NCI-H1417 (cell line): ENCODE measurements at regions not wholly inside any gene's neighbourhood (a gene's known extent, or its start where the extent isn't known, plus 50 kb on each side); places are given as distances from the start of the nearest gene placed in this dataset.

Experiments
- DNase-seq, 3 experiments: peaks; one replicate each; lab custom pipeline; 2025; lab: John Stamatoyannopoulos, UW

DNA sequence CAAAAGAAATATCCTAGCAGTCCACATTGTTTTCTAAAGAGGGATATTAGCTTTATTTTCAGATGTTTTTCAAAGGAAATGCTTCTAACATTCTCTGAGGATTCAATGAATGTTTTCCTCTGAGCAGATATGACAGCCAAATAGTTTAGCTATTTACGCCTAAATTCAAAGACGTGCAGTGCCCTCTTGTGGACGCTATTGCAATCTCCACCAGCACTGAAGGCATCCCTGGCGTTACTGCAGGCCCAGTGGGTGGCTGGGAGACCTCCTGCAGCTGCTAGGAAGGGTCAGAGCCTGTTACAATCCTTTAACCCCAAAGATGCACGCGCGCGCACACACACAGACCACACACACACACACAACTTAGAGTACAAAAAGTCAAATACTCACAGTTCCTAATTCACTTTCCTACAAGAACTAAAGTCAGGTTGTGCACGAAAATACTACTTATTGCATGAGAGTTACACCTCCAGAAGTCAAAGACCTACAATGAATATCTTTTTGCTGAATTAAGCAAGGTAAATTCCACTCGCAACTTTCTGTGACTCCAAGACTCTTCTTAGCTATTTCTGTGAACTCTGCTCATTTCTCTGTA, 589.3 kb upstream of the TMEM132C start:
- peak; percentile 27 to 77 (median 62) for DNase-seq

DNA sequence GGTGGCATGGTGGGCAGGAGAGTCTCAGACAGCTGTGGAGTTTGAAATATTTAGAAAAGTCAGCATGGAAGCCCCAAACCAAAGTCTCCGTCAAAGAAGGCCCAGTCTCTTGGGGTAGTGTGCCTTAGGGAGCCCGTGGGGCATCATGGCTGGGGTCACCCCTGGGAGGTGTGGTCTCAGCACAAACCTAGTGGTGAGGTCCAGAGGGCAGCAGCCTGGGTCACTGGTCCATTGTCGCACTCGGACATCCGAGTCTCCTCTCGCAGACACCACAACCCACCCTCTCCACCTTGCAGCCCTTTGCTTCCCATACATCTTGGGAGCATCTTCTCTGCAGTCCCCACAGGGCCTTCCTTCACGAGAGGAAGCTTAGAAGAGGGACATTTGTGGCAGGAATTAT, 588.0 kb upstream of the TMEM132C start:
- no peak for DNase-seq

DNA sequence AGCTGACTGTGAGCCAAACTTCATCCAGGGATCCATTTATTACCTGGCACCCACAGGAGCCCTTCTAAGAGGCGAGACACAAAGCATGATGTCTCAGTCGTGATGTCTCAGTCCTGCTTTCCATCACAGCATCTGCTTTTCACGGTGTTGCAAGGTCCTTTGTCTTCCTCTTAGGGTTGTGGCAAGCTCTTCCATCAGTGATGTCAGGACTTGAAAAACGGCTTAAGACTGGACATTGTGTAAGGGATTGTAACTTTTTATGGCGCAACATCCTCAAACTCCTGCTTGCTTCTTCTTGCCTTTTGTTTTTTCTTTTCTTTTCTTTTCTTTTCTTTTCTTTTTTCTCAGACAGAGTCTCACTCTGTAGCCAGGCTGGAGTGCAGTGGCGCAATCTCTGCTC, 586.5 kb upstream of the TMEM132C start:
- no peak for DNase-seq

DNA sequence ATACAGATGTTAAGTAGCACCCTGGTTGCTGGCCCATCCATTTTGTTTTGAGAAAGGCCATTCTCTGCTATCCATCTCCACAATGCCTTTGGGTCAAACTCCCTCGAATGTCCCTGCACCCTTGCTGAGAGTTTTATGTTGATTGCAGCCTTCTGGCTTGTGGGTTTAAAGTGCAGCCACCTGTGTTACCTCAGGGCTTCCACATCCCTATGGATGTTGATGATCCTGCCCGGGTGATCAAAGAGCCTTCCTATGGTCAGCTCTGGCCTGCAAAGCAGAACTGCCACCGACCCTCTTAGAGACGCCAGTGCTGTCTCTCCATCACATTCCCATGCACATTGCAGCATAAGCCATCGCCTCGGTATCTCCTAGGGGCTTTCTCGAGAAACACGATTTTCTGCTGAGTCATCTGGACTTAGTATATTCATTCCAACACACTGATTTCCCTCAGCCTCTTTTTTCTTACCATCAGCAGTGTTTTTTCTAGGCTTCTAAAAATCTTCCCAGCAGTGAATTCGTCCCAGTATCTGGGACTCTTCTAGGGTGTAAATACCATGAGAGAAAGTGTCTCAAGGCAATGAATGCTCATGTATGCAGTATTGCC, 585.7 kb upstream of the TMEM132C start:
- DNase-seq: no peak

DNA sequence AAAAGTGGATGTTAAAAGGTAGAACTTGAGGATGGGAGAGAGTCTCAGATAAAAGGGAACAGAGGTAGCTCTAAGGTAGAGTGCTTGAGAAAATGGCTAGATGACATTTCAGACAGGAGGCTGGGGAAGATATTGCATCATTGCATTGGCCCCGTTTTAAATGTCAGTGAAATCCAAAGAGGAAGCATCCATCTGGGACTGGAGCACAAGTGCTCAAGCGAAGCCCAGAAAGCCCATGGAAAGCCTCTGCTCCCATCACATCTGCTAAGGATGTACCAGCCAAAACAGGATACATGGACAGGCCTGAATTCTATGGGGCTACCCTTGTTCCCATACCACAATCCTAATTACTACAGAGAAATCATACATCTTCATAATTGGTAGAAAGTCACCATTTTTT, 581.5 kb upstream of the TMEM132C start:
- DNase-seq: no peak

DNA sequence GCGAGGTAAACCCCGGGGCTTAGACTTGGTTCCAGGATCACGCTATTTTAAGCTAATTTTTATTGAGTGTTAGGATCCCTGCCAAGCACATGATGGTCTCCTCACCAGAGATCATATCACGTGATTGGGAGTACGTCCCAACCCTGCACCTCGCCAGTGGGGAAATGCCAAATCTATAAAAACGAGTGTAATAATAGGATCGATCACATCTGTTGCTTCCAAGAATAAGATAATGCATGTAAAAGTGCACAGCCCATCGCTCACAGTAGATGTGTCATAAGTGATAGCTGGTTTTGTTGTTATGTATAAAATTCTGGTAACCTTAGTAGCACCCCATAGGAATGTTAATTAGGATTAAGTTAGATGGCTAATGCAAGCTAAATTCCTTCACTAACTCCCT, 581.0 kb upstream of the TMEM132C start:
- DNase-seq: no peak

DNA sequence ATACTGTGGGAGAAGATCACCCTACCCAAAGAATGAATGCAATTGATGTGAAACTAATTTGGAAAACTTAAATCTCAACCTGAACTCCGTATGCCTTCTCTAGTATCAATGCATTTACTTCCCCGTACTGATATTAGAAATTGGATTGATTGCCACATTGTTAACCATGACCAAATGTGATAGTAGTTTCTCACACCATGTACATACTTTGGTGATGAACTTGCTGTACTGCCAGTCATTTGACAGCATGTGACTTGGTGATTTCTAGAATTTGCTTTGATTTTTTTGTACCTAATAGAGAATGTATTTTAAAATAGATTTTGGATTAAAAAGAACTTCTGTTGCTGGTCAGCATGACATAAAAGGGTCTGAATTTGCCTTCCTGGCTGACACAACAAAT, 579.8 kb upstream of the TMEM132C start:
- DNase-seq: no peak

DNA sequence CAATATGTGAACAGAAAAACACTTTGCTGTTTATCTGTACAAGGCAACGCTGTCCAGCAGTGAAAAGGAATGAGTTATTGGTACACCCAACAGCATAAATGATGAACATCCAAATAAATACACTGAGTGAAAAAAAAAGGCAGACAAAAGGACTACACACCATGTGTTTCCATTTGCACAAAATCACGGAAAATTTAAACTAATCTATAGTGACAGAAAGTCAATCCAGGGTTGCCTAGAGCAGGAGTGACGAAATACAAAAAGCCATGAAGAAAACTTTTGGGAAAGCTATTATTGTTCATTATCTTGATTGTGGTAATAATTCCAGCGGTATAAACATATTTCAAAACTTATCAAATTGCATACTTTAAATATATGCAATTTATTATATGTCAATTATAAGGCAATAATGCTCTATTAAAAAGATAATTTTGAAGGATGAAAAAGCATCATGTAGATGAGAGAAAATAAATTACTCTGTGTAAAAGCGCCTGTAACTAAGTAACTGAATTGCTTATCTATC, 578.0 kb upstream of the TMEM132C start:
- no peak for DNase-seq

DNA sequence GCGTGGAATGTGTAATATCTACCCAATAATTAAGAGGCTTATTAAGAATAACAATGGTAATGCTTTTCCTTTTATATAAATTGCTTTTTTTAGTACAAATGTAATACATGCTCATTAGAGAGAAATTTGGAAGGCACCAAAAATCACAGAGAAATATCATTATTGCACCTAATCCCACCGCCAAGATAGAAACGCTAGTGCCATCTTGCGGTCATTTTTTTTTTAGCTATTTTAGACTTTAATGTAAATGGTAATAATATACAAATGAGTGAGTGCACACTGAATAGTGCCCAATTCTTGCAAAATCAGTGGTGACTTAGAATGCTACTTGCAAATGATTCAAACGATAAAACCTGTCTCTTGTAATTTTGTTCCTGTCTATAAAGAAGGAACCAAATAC, 576.8 kb upstream of the TMEM132C start:
- peak in 2 of 3 experiments; percentile 14 to 18 for DNase-seq

DNA sequence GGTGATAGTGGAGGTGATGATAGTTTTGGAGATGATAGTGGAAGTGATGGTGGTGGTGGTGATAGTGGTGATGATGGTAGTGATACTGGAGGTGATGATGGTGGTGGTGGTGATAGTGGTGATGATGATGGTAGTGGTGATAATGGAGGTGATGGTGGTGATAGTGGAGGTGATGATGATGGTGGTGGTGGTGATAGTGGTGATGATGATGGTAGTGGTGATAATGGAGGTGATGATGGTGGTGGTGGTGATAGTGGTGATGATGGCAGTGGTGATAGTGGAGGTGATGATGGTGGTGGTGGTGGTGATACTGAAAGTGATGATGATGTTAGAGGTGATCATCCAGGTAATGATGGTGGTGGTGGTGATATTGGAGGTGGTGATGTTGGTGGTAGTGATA, 570.0 kb upstream of the TMEM132C start:
- DNase-seq: no peak

DNA sequence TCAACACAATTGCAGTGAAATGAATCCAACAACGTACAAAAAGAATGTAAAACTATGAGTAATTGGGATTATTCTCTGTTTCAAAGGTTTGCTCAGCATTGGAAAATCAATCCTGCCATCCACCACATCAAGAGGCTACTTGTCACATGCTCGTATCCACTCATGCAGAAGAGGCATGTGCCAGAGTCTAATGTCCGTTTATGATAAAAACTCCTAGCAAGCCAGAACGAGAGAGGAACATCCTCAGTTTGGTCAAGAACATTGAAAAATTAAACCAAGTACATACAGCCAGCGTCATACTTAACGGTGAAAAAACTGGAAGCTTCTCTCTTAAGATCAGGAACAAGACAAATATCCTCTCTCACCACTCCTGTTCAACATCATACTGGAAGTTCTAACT, 563.9 kb upstream of the TMEM132C start:
- DNase-seq: peak in 1 of 3 experiments; percentile 14

DNA sequence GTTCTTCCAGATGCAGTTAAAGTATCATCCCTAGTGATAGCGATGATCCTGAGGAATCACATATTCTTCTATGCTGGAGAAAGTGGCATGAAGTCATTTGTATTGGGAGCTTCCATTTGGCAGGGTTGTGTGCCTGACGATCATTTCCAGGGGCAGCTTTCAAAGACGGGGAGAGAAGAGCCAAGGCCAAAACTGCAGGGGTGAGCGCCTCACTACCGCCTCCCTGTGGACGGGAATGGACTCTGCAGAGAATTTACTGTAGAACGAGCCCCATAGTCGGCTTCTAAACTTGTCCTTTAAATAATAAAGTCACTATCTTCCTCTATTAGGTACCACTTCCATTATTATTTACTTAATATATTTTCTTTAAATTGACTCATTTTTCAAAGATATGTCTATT, 555.9 kb upstream of the TMEM132C start:
- DNase-seq: no peak

DNA sequence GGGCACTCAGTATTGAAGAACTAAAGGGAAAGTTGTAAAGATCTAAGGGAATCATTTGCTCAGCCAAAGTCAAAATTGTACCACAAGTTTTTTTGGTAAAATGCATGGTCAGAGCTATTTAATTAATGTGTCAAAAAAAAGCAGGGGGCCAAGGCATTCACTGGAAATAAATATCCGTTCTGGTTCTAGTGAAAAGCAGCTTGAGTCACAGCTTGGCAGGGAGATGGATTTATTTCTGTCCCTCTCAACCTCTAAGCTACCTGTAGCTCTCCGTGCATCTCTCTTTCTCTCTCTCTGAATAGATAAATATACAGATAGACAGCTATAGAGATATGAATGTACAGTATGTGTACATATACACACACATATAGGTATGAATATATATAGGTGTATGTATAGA, 554.4 kb upstream of the TMEM132C start:
- no peak for DNase-seq

DNA sequence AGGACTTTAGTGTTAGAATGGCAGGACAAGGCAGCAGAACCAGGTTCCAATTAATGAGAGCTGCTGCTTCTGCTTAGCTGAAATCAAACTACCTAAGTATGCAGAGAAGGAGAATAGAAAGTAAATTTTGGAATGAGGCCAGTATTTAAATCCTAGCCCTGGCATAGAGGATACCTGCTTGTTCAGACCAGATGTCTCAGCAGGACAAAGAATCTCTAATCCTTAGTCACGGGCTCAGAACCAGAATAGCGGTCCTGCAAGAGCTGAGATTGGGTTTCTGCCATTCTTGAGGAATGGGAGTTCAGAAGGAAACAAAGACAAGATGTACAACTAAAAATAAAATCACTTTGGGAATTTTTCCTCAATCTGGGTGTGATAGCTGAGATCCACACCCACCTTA, 550.8 kb upstream of the TMEM132C start:
- no peak for DNase-seq

DNA sequence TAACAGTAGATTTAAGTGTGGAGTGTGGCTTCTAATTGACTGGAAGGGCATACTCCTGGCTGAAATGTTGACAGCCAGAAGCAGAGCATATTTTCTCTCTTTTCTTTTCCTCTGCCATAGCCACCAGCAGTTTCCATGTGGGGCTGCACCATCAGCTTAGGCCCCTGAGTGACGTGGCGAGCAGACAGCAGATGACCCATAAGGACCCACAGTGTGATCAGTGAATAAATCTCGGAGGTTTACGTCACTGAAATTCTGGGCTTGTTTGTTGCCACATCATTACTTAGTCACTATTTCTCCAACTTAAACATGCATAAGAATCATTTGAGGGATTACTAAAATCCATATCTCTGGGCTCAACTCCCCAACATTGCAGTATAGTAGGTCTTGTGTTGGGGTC, 549.7 kb upstream of the TMEM132C start:
- no peak for DNase-seq

DNA sequence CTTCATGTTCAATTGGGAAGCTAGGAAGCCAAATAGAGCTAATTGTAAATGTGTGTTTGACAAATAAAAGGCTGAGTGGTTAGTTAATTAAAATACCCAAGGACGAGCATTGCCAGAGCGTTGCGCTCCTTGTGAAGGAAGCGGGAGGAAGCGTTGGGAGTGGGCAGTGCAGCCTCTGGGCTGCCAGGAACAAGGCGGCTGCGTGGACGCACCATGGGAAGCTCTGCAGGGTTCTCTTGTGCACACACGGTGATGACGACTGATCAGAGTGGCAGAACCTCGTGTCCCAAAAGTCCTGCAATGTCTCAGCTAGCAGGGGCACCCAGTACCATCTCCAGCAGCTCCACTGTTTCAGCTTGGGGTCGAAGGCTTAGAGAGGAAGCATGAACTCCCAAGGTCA, 546.6 kb upstream of the TMEM132C start:
- no peak for DNase-seq

DNA sequence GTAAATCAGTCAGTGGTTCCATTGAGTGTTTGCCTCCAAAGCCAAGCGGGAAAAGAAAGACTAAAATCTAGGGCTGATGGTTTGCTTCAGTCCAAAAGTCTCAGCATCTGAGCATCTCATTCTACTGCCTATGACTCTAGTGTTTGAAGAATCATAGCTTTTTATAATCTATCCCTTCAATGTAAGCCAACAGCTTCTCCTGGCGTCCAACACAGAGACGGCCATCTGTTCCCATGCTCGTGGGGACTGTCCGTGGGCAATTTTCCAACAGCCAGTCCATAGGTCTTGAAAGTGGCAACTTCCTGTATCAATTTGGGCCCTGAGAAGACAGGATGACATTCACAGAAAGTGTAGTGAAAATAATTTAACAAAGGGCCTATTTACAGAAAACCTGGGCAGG, 544.4 kb upstream of the TMEM132C start:
- DNase-seq: no peak

DNA sequence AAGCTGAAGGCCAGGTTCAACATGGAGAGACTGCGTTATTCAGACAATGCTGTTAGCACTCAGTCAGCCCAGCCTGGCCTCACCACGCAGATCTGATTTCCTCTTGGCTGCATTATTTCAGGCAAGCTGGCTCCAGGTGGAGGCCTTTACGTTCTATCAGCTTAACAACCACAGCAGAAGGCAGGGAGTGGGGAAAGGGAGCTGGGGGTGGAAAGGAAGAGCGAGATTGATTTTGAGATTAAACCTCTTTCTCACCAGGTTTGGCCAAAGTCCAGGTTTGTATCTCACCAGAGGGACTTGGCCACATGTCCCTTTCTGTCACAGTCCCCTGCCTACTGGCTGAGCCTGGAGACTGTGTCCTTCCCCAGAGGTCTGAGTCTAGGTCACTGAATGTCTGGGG, 543.7 kb upstream of the TMEM132C start:
- no peak for DNase-seq

DNA sequence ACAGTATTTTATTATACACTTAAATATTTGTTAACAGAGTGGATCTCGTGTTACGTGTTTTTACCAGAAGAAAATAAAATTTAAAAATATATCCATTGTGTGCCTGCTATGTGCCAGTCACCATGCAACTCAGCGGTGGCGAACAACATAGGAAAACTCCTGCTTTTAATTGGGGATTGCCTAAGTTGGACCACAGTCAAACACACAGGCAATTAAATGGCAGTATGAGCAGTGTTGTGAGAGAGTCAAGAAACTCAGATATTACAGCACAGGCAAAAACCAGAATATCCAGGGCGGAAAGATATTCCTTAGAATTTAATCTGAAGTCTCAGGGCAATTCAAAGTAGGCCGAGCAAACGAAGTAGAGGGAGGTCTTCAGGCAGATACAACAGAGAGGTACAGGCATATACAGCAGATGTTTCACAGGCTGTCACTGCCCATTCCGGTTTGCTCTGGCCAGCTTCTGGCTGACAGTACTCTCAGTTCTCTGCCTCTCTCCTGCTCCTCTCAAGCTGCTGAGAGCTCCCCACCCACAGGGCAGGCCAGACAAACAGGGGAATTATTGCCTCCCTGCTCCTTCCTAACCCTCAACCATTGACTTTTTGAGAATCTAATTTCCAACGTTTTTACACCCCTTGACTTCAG, 540.2 kb upstream of the TMEM132C start:
- DNase-seq: no peak

DNA sequence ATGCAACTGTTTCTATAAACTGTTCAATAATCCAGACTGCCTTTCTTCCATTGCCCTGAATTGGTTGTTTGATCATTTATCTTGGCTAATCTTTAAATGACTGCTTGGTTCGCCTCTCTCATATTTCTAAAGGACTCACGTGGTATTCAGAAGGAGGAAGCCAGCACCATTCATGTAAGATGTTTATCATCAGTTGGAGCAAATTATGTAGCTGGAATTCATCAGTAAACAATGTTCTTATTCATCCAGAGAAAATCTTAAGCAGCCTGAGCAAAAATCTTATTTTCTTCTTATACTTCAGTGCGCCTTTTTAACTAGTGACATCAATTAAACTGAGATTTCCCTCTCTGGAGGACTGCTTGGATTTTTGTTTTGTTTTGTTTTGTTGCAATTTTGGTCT, 538.7 kb upstream of the TMEM132C start:
- no peak for DNase-seq

DNA sequence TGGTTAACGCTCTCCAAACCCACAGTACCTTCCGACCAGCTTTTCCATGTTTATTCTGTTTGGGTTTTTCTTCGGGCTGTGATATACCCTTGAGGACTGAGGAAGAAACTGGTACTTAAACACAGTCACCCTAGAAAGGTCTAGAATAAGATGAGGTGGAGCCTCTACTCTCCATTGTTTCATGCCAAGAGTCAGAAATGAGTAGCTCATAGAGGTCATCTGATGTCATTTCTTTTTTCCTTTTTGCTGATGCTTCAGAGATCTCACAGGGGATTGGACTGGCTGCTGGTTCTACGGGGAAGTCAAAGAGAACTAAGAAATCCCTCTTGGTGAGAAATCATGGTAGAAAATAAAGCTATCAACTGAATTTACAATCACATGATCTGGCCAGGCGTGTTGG, 538.2 kb upstream of the TMEM132C start:
- DNase-seq: no peak

DNA sequence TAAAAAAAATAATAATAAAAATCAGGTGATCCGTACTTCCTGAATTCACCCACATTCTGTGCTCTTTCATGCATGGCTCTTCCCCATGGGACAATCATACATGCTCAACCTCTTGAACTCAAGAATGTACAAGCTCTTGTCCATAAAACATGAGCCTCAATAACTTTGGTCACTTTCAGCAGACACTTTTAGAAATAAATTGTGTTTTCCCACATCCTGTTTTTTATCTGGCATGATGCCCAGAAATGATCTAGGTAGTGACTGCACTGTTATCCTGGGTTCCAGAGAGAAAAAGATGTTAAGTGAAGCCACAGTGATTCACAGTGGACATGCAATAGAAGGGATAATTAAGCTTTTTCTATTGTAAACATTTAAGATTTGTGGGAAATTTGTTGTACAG, 537.6 kb upstream of the TMEM132C start:
- DNase-seq: peak in 1 of 3 experiments; percentile 18

DNA sequence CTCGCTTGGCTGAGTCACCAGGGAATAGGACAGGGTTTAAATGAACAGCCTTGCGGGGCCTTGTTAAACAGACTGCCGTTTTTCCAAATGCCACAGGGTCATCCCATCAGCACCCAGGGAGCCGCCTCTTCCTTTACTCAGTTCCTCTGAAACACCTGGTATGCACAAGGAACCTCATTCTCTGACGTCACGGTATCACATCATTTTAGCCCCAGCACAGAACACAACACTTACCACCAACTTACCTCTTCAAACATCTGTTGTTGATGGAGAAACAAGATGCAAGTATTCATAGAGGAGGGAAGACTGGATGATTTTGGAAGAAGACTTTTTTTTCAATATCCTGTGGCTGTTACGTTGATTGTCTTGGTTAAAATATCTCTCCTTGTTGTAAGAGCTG, 535.3 kb upstream of the TMEM132C start:
- no peak for DNase-seq

DNA sequence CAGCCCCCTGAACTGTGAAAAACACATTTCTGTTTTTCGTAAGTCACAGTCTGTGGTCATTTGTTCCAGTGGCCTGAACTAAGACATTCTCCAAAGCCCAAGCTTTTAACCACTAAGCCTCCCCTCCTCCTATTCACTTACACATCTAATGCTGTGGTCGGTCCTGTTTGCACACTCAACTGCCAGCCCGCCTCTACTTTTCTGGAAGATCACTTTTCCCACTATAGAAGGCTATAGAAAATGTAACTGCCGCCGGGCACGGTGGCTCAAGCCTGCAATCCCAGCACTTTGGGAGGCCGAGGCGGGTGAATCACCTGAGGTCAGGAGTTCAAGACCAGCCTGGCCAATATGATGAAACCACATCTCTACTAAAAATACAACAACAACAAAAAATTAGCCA, 524.7 kb upstream of the TMEM132C start:
- DNase-seq: no peak
